Stimulated activated CD4-positive, alpha-beta T cell treated with anti-CD3 and anti-CD28 coated beads, Interleukin-1b, Interleukin-23, amount 100 ng/mL, for 4 hours (primary cell): ENCODE measurements at regions not wholly inside any gene's neighbourhood (a gene's known extent, or its start where the extent isn't known, plus 50 kb on each side); places are given as distances from the start of the nearest gene placed in this dataset.

Source experiments
- DNase-seq, 2 donors: peaks; one replicate each; pipeline ENCODE4 v3.0.0-alpha.2; 2020; ENCODE audit warnings: low read depth in 2 of 2

DNA sequence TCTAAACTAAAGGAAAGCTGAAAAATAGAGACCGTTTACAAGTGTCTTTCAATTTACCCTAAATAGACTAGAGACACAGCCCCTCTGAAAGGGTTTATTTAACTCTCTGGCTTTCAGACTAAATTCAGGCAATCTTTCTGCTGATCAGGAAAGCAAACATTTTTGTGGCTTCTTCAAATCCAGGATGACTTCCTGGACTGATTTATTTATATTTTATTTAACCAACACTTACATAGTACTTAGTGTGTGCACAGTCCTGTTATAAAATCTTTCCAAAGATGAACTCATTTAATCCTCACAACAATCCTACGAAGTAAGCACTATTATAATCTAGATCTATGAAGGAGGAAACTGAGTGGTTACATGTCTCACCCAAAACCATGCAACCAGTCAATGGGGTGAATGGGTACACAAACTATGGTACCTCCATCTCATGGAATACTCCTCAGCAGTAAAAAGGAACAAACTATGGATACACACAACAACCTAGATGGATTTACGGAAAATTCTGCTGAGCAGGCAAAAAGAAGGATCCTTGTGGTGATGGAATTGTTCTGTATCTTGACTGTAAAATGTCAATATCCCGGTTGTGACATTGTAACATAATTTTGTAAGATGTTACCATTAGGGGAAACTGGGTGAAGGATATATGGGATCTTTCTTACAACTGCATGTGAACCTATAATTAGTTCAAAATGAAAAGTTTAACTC is 64.1 kb upstream of the MAMLD1 start:
- no peak for DNase-seq

DNA sequence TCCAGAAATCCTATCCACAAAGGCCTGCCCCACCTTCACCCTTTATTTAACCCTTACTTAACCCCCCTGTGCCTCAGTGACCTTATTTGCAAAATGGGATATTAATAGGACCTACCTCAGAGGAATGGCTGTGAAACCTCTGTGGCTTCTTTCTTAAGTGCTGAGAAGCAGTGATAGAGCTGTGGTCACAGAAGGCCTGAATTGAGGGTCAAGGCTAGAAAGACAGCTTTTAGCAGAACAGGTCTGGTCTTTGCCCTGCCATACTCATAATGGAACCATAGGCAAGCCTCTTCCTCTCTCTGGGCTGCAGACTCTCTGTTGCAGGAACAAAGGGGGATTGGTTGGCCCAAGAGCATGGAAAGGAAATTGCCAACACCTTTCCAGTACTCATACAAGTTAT is 63.5 kb upstream of the MAMLD1 start:
- DNase-seq: no peak

DNA sequence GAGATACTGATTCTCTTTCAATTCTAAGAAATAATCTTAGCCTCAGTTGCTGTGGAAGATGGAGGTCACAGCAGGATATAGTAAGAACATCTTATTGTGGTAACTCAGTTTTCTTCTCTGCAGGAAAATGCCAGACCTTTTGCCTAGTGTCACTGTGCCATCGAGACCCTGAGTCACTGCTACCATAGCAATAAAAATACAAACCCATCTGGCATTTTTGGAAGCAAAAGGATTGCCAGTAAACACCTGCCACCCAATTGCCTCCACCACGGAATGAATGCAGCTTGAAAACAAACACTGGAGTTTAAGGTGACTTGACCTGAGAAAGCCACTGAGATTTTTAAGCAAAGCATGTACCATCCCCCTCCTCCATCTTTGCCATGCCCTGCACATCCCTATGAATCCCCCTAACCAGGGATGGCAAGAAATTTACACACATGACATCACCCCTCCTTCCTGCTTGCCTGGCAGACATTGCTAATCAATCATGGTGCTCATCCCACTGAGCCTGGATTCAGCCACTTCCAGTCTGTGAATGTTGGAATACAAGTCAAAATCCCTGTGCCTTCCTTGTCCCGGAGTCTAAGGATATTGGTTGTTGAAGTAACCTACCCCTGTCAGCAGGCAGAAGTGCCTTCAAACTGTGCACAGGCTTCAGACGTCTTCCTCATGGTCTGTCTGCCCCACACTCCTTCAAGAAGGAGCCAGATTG is 59.6 kb upstream of the MAMLD1 start:
- no peak for DNase-seq

DNA sequence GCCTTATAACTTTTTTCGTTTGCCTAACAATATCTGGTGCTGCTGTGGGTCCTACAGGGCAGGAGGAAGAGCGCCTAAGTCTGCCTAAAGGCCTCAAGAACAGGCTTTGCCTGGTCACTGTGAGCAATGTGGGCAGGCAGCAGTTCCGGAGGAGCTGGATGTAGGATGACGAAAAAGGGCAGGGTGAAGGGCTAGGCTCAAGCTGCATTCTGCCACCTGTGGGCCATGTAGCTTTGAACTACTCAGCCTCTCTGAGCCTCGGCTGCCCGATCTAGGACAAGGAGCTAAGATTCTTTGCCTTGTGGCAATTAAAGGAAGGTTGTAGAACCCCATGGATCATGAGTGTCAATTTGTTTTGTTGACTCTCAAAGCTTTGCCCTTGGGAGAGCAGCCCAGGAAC is 57.1 kb upstream of the MAMLD1 start:
- DNase-seq: no peak

DNA sequence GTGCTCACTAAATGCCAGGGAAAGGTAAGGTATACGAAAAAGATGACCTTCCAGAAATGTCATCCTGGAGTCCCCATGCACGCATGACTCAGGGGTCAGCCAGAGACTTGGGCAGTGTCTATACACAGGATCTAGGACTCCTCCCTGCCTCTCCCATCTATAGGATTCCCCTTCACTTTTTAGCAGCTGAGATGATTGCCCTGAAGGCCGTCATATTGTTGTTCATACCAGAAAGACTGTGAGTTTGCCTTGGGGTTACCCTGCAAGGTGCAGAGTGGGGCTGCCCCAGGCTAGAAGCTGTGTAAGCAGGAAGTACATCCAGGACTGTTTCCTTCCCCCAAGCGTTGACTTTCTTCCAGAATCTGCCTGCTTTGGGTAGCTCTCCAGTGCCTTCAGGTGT is 55.1 kb upstream of the MAMLD1 start:
- DNase-seq: no peak

DNA sequence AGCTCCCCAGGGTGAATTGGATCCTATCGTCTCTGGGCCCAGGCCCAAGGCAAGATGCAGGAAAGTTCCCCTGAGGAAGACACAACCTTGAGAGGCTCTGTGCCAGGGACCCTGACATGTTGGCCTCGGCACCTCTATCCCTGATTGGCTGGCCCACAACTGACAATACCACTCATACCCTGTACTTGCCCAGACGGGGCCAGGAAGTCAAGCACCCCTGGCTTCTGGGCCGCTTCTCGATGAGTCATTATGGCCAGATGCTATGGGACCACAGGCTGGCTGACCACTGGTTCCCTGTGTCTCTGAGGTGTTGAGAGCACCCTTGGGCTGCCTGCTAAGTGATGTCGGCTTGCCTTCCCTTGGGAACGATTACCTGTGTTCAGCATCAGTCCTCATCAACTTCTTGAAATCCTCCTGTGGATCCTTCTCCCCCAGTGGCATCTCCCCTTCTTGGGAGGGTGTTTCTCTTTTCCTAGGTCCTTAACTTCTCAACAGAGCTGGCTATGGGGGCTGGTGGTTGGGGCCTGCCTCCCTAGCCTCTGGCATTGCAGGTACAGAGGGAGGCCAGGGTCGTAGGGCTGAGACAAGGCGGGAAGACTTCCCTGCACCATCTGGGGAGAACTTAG is 54.5 kb upstream of the MAMLD1 start:
- DNase-seq: no peak

DNA sequence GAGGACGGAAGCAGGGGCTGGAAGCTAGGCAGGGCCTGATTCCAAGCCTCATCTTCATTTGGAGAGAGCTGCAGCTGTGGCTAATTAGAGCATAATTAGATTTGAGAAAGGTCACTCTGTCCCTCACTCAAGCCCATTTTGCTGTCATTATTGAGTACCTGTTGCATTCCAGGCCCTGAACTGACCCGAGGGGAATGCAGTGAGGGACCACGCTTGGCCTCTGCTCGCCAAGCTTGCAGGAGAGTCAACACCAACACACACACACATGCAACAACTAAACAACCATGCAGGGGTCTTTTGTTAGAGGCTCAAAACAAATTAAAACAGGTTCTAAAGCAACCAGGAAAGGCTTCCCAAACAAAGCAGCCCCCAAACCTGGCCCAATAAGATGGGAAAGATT is 52.7 kb upstream of the MAMLD1 start:
- no peak for DNase-seq

DNA sequence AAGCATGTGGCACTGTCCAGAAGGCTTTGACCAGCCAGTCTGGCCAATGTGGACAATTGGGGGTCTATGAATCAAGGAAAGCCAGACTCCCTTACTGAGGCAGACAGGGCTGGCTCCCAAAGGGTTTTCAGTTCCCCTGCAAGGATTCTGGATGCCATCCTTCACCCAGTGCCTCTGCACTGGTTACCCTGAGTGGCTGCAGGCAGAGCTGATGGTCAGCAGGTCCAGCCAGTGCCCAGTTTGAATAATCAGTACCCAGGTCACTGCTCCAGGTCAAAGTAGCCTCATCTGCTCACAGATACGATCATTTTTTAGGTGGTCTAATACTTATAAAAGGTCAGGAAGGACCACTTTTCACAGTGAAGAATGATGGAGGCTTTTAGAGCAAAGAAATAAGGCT is 52.2 kb upstream of the MAMLD1 start:
- DNase-seq: no peak

DNA sequence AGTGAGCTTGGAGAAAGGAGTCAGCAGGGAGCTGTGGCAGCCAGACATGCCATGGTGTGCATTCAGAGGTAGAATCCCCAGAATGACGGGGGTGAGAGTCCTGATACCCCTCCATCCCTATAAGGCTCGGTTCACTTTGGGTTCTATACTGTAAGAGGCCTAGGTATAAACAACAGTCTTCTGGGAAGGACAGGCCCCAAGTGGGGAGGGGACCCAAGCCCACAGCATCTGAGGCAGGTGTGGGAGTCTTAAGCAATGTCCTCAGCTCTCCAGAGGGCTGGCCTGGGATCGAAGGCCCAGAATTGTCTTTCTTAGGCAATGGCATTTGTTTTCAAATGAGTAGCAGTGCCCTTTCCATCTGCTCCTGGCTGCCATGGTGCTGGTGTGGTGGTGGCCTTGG is 50.2 kb upstream of the MAMLD1 start:
- DNase-seq: no peak
